ENCODE measurements at regions not wholly inside any gene's neighbourhood (a gene's known extent, or its start where the extent isn't known, plus 50 kb on each side); places are given as distances from the start of the nearest gene placed in this dataset.

DNA sequence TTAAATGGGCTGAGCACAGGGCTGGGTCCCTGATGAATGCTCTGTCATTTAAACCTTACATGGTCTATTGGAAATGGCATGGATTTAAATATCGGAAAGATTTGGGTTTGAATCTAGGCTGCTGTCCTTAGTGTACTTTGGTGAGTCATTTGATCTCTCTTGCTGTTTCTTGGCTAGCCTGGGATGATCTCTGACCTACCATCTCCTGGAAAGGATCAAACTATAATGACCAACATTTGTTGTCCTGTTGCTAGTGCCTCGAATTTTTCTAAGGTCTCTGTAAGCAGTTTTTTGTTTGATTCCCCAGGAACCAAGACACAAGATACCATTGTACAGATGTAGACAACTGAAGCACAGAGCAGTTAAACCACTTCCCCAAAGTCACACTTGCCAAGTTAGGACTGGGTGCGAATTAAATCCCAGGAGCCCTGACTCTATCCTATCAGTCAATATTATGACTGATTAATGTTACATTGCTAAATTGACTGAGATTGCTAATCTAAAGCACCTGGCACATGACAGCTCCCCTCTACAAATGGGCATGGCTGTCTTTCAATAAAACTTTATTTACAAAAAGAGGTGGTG, 244.9 kb upstream of the MCTP2 start:
- H3K4me3 ChIP-seq = no peak overlapping the region
- no peaks in the 10 kb centered on the region for H4K20me1 ChIP-seq (replicated peaks; ENCODE audit: control insufficient read depth, insufficient read depth, low read length)
- ChIA-PET POLR2A (no interaction called here), CTCF (ENCODE audit: low intra/inter-chr PET ratio) (no interaction called here)
- no peak for FAIRE-seq
- 3% methylated on average over 3 of the region's 3 CpGs for WGBS (ENCODE audit: insufficient coverage, low coverage, missing lambda C conversion rate)
- no peak for DNase-seq (ENCODE audit: extremely low read depth in 1 of 4, low spot score in 3 of 4)
- H3K9ac ChIP-seq (ENCODE audit: insufficient read depth in 1 of 2, low read depth in 2 of 2, low read length in 2 of 2) = no peak overlapping the region
- no peaks in the 10 kb centered on the region for H3K9me1 ChIP-seq (ENCODE audit: control insufficient read depth, insufficient read depth, low read length)
- ATAC-seq = no peak
- no peaks in the 10 kb centered on the region for H3K9me3 ChIP-seq (replicated peaks; ENCODE audit: control insufficient read depth, insufficient read depth, low read depth, low read length)
- no peaks in the 10 kb centered on the region for H3K27me3 ChIP-seq (ENCODE audit: control insufficient read depth in 2 of 2, insufficient read depth in 2 of 2, low read length in 2 of 2)
- intact Hi-C loops (cut with micrococcal nuclease) (no loop called here), in situ Hi-C loops (cut with MboI) (no loop called here)
- TF ChIP-seq, protein P1, sequence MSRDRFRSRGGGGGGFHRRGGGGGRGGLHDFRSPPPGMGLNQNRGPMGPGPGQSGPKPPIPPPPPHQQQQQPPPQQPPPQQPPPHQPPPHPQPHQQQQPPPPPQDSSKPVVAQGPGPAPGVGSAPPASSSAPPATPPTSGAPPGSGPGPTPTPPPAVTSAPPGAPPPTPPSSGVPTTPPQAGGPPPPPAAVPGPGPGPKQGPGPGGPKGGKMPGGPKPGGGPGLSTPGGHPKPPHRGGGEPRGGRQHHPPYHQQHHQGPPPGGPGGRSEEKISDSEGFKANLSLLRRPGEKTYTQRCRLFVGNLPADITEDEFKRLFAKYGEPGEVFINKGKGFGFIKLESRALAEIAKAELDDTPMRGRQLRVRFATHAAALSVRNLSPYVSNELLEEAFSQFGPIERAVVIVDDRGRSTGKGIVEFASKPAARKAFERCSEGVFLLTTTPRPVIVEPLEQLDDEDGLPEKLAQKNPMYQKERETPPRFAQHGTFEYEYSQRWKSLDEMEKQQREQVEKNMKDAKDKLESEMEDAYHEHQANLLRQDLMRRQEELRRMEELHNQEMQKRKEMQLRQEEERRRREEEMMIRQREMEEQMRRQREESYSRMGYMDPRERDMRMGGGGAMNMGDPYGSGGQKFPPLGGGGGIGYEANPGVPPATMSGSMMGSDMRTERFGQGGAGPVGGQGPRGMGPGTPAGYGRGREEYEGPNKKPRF (IDR thresholded peaks at IDR 0.05; ENCODE audit: low read depth, low read length) = no peak
- TF ChIP-seq TCF7 (IDR thresholded peaks at IDR 0.05; ENCODE audit: borderline replicate concordance) = no peak
- TF ChIP-seq TAL1 (IDR thresholded peaks at IDR 0.05) = no peak
- no peak for TF ChIP-seq BRD9 (IDR thresholded peaks at IDR 0.05; ENCODE audit: low read depth, partially characterized antibody)
- no peak for TF ChIP-seq IFI16 (CRISPR knock-in tag; IDR thresholded peaks at IDR 0.05)
- no peak for TF ChIP-seq RBM34 (IDR thresholded peaks at IDR 0.05; ENCODE audit: borderline replicate concordance, insufficient read depth, low read length)
- no peak for TF ChIP-seq ZNF121 (CRISPR knock-in tag; conservative IDR thresholded peaks at IDR 0.05)
- TF ChIP-seq ZNF696 (CRISPR knock-in tag; conservative IDR thresholded peaks at IDR 0.05) = no peak
- no peak for TF ChIP-seq TCFL5 (CRISPR knock-in tag; conservative IDR thresholded peaks at IDR 0.05)
- no peak for TF ChIP-seq HNRNPLL (IDR thresholded peaks at IDR 0.05; ENCODE audit: low read depth, low read length, poor library complexity, severe bottlenecking)
- TF ChIP-seq NFIX (CRISPR knock-in tag; IDR thresholded peaks at IDR 0.05; ENCODE audit: low read depth) = no peak
- TF ChIP-seq CTBP1 (IDR thresholded peaks at IDR 0.05; ENCODE audit: borderline replicate concordance) = no peak
- TF ChIP-seq CHD1 (IDR thresholded peaks at IDR 0.05; ENCODE audit: low read length) = no peak
- no peak for TF ChIP-seq ATF1 (CRISPR knock-in tag; IDR thresholded peaks at IDR 0.05)
- TF ChIP-seq ATF1 (tag; IDR thresholded peaks at IDR 0.05) = no peak
- TF ChIP-seq CBFA2T3 (IDR thresholded peaks at IDR 0.05) = no peak
- TF ChIP-seq FOXM1 (IDR thresholded peaks at IDR 0.05; ENCODE audit: low read depth) = no peak
- no peak for TF ChIP-seq FOXM1 (CRISPR knock-in tag; IDR thresholded peaks at IDR 0.05; ENCODE audit: low read depth)
- no peak for TF ChIP-seq RFX7 (CRISPR knock-in tag; IDR thresholded peaks at IDR 0.05)
- no peak for TF ChIP-seq ZNF146 (CRISPR knock-in tag; IDR thresholded peaks at IDR 0.05; ENCODE audit: unreplicated experiment)
- no peak overlapping the region for H3K4me2 ChIP-seq (ENCODE audit: insufficient read depth, low read length)
- no TSS peak for BruUV-seq (replicated peaks)
- H3K36me3 ChIP-seq (ENCODE audit: control insufficient read depth, insufficient read depth, low read length) = no peaks in the 10 kb centered on the region
- no peaks in the 10 kb centered on the region for H3K4me1 ChIP-seq (replicated peaks in 1 of 2; ENCODE audit: control insufficient read depth in 2 of 2, insufficient read depth in 2 of 2, low read length in 2 of 2)
- H3K79me2 ChIP-seq (ENCODE audit: control insufficient read depth, insufficient read depth, low read length) = no peaks in the 10 kb centered on the region
- H2AFZ ChIP-seq (ENCODE audit: low read depth, low read length) = no peak overlapping the region
- H3K27ac ChIP-seq (ENCODE audit: extremely low read depth, low read depth, low read length) = no peak overlapping the region

All from K562 (cell line).